Fibroblast of skin of back (primary cell): ENCODE measurements at regions not wholly inside any gene's neighbourhood (a gene's known extent, or its start where the extent isn't known, plus 50 kb on each side); places are given as distances from the start of the nearest gene placed in this dataset.
"Not testable (repeated sequence)": the region's sequence is repeated elsewhere in the genome, so short reads cannot be mapped to it uniquely, and the experiment has no call there.

Experiments
- DNase-seq: peaks from one replicate; pipeline ENCODE4 v3.0.0-alpha.2; 2013

DNA sequence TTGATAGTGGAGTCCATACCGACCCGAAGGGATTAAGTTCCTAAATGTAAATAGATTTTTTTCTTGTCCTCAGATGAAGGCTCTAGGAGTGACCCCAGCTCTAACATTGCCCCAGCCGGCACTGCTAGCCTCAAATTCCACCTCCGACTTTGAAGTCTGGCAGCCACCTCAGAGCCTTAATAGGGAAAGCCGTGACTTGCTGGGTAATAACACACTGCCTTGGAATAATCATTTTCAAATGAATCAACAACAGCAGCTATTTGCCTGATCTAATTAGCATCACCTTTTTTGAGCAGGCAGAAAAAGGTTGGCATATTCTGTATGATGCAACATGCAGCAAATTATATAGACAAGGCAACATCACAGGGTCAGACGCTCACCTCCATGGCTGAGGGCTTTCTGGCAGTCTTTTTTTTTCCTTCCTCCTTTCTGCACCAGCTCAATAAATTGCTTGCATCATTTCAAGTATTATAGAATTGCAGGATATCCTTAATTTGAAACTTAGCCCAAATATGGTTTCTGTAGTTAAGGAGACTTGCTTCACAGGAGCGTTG is 276.5 kb upstream of the ATP5MC3 start:
- DNase-seq = no peak

DNA sequence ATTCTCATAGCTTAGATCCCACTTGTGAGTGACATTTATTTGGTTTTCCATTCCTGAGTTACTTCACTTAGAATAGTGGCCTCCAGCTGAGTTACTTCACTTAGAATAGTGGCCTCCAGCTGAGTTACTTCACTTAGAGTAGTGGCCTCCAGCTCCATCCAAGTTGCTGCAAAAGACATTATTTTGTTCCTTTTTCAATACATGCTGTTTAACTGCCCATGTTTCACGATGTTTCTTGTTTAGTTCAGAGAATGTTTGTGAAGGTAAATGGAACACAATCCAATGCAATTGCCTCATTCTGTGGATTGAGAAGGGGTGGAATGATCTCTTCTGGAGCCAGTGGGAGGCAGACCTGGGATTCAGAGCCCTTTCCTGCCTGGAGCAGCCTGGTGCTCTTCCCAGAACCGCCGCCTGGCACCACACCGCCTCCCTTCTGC is 273.5 kb upstream of the ATP5MC3 start:
- no peak for DNase-seq

DNA sequence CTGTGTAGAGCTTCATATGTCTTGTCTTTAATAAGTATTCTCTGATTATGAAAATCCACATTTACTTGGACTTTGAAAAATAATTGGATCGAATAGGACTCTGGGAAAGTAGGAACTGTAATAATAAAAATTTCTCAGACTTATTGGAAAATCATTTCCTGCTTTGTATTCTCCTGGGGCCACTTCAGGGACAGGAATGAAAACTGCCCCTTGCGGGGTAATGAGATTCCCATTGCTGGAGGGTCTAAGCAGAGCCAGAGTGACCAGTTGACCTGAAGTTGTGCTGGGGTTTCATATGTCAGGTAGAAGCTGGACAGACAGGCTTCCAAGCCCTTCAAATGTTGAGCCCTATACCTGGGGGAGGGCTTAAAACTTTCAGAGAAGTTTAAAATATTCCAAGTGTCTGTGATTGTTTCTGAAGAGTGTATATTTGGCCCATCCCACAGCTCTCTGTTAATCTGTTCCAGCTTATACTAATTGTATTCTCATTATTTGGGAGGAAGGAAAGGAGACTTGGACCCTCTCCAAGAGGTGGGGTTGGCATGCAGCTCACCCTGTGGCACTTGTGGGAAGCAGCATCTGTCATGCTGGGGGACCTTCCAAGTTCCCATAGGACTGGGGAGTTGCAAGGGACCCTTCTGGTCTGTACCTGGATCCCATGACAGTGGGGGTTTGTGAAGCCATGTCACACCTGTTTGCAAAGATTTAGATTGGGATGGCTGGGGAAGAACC is 268.7 kb upstream of the ATP5MC3 start:
- no peak for DNase-seq

DNA sequence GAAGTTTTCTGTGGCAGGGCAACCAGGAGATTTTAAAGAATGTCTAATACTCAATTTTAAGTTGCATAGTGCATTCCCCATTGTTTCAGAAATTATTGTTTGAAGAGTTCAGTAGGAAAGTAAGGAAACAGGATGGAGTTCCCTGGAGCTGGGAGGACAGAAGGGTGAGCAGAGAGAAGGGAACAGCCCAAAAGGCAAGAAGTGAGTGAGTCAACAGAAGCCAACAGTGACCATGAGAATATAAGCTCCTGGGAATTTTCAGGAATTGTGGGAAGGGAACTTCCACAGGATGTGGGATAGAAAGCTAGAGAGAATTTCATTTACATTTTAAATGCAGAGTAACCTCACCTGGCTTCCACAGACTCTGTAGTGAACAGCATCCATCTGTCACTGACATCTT is 268.1 kb upstream of the ATP5MC3 start:
- DNase-seq = peak; percentile 15

DNA sequence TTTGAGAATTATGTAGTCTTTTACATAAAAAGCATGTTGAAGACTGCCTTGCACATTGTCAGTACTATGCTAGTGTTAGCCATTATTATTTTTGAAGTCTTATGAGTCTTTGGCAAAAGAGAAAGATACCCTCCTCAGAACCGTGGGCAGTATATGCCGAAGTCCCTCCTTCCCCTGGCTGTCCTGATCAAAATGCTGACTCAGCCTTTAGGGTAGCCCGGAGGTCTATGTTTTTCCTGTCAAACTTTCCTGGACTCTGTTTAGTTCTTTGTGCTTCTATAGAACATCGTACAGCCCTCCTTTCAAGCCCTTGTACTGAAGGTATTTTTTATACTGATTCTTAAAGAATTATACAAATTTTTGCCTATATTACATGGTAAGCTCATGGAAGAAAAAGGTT is 264.7 kb upstream of the ATP5MC3 start:
- no peak for DNase-seq

DNA sequence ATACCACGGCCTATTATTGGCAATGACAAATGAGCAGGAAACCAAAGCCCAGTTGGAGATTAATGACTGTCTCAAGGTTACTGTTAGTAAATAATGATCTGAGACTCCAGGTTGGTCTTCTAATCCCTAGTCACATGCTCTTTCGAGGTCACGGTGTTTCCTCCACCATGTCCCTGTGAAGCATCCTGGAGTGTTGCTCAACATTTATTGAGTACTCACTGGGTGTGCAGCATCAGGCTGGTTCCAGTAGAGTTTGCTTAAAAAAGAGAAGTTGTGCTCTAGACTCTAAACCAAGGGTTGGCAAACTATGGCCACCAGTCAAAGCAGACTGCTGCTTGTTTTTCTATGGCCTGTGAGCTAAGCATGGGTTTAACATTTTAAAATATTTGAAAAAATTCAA is 263.8 kb upstream of the ATP5MC3 start:
- no peak for DNase-seq

DNA sequence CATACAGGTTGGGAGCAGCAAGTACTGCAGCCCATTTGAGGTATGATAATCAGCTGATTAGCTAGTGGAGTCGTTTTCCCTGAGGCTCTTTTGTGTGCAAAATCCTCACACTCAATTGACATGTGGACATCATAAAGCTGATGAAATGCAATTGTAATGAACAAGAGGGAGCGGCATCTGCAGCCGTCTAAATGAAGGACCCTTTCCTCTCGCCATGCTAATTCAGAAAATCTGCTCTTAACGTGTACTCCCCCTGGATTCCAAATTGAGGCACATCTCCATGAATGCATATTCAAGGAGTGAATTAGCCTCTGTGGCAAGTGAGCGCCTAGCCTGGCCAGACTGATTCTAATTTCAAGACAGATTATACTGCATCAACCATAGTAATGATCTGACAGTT is 260.9 kb upstream of the ATP5MC3 start:
- no peak for DNase-seq

DNA sequence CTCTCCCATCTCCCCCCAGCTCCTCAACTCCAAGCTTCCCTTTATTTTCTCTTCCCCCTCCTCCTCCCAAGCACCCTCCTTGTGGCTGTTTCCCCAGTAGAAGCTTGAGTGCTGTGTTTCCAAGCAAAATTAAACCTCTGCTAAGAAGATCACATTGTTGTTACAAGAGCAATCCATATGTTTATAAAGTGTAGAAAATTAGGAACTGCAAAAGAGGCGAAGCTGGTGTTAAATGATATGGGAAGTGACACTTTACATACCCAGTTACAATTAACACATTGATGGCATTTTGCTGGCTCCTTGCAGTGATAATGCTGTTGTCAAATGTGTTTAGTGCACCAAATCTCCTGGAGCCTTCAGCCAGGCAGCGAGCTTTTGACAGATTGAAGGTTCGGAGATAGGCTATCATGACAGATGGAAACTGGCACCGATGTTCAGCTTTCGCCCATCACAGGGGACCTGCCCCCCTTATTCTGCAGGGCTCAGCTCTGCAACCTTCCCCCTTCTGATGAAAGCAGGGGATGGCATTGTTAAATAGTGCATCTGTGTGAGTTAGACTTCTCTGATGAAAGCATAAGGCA is 259.8 kb upstream of the ATP5MC3 start:
- no peak for DNase-seq

DNA sequence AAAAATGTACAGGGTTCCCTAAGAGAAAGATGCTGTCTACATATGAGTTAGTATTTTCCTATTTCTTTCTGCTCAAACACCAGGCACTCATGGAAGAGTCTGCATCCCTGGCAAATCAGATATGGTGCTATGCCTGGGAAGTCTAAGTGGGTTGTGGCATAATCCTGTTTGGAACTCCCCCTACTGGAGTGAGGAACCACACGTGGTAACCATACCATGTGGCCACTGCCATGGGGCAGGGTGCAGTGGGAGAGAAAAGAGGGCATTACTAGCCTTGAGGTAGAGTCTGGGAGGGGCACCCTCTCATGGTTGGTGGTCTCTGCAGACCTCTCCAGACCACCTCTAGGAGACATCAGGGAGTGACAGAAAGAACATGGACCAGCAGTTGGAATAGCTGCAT is 257.9 kb upstream of the ATP5MC3 start:
- no peak for DNase-seq

DNA sequence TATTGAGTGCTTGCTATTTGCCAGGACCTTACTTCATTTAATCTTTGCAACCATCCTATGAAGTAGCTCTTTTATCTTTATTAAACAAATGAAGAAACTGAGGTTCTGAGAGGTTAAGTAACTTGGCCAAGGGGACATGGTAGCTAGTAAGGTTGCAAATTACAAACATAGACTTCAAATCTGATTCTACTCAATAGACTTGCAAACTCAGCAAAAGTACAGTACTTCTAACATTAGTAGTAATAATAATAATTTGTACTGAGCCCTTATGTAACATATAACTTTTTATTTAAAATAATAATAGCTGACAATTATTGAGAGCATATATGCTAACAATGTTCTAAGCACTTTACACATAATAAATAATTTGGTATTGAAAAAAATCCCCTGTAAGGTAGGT is 255.7 kb upstream of the ATP5MC3 start:
- DNase-seq = no peak

DNA sequence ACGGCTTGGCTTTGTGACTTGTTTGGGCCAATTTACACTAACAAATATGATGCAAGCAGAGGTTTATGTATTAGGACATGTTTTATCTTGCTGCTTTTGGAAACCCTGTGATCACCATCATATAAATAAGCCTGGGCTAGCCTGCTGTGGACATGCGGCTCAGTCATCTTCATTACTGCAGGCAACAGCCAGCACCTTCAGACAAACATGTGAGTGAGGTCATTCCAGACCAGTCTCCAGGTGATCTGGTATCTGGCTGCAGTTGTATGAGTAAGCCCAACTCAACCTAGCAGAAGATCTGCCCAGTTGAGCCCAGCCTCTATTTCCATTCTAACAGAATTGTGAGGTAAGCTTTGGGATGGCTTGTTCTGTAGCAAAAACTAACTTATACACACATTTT is 254.6 kb upstream of the ATP5MC3 start:
- DNase-seq = no peak

DNA sequence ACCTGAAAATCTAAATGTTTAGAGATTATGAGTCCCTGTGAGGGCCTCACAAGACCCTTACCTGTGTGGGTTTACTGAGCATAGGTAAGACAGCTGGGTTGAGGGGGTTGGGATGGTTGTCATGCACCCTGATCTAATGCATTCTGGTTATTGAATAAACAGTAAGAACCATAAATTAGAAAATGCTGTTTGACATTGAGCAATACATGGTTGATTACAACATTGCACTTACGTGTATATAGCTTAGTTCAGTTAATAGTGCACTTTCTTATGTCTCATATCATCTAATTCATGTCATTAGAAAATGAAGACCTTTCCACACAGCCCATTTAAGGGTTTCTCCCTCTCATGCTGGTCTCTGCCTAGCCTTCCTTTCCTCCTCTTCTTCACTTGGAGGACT is 253.5 kb upstream of the ATP5MC3 start:
- no peak for DNase-seq

DNA sequence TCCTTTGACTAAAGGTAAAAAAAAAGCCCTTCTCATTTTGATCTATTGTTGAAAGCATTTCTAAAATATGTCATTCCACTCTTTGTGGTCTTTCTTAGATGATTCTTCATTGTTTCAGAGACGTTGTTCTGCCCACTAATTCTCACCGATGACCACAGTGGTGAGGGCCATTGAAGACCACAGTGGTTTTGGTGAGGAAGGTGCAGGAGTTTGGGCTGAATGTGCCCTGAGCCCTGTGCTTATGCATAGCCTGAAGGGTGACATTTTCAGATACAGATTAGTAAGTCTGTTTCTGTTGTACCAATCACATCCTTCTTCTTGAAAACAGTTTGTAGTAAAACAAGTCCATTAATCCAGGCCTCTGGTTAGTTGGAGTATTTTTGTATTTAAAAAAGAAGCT is 251.3 kb upstream of the ATP5MC3 start:
- DNase-seq = no peak

DNA sequence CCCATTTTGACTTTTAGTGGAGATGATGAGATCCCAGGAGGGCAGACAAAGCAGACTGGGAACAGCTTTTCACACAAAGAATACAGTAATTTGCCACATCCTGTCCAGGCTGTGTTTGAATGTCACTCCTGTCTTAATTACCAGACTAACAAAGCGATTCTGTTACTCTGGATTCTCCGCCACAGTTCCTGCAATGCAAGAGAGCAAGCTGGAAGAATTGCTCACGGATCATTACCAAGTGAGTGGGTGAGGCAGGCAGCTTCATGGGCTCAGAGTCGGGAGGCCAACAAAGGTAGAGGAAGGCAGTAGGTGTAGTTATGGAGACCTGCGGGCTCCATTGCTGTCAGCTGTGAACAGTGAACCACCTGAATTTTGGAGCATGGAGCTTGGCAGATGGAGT is 250.5 kb upstream of the ATP5MC3 start:
- no peak for DNase-seq

DNA sequence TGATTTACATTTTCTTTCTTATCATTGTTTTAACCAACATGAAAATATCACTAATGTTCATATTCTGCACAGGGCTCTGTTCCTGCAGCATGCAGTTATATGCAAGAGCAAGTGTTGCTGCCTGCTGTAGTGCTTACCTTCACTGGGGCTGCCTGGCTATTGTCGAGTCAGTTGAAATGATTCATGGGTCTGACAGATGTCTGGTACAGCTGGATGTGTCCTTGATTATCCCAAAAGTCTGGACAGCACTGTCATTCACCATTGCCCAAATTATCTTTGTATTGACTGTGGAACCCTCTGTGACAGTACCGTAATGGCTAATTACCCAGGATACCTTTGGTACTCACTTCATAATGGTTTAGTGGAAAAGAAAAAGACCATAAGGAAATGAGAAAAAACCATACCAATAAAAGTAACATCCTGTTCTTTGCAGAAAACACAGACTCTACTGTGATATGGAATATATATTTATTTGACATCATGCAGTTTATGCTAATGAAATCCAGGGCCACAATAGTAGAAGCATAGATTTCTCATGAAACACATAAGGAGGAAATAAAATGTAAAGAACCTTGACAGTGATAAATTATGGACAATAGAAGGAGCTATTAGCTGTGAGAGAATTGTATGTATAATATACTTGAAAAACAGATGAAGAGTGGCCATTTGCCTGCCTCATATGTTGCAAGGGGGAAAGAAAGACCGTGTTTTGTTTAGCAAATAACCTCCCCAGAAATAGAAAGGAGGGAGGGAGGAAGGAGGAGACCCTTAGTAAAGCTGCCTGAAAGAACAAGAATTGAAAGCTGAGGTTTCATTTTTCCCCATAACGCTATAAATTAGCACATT is 249.8 kb upstream of the ATP5MC3 start:
- no peak for DNase-seq

DNA sequence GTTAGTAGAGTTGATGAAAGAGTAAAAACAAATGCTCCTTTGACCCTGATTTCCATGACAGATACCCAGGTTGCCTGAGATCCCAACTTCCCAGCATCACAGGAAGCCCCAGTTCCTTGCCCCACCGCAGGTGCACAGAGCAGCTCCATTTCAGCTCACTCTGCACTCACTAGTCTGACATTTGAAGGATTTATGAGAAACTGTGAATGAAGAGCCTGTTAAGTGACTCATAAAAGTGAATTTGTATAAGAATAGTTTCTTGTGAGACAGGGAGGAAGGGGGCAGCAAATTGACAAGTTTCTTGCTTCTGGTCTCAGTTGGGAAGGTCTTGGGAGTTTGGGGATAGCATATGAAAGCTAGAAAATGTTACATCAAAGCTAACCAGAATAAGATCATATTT is 248.7 kb upstream of the ATP5MC3 start:
- DNase-seq = no peak

DNA sequence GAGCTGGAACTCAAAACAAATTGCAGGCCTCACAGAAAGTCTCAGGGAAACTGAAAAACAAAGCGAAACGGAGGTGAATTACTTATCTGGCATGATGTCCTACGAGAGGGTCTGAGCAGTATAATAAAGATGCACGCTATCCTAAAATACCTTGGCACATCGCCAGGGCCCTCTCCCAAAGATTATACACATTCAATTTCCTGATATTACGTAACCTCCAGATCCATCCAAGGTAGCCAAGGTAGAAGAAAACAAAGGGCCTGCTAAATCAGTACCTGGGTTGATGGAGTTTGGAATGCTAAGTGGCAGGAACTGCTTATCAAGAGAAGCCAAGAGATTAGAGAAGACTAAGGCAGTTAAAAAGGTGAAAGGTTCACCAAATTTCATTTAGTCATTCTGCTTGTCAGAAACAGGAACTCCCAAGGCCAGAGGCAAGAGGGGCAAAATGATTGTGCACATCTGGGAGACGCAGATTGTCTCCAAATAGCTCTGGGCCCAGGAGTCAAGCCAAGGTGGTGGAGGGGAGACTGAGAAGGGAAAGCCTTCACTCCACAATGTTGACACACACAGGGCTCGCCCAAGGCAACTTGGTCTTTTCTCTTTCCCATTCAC is 236.8 kb upstream of the ATP5MC3 start:
- no peak for DNase-seq

DNA sequence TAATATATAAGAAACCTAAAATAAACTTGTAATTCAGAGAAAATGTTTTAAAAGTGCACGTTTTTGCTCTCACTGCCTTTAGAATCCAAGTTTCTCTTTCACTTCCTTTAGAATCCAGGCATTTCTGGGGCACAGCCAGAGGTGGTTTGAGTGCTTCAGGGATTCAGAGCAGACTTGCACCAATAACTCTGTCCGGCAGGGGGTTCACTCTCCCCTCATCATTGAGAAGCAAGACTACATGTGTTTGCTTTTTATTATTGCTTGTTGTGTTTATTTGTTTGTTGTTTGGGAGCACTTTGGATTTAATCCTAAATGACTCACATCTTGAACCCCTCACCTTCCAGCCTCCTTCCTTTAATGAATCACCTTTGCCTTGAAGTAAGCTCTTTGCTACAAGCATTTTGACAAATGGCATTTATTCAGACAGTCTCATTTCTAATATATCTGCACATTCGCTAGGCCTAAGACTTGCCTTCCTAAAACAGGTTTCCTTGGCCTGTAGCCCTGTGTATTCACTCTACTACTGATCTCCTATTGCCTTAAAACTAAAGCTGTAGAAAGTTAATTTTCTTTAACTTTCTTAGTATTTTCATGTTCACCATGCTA is 233.5 kb upstream of the ATP5MC3 start:
- DNase-seq = peak; percentile 58

DNA sequence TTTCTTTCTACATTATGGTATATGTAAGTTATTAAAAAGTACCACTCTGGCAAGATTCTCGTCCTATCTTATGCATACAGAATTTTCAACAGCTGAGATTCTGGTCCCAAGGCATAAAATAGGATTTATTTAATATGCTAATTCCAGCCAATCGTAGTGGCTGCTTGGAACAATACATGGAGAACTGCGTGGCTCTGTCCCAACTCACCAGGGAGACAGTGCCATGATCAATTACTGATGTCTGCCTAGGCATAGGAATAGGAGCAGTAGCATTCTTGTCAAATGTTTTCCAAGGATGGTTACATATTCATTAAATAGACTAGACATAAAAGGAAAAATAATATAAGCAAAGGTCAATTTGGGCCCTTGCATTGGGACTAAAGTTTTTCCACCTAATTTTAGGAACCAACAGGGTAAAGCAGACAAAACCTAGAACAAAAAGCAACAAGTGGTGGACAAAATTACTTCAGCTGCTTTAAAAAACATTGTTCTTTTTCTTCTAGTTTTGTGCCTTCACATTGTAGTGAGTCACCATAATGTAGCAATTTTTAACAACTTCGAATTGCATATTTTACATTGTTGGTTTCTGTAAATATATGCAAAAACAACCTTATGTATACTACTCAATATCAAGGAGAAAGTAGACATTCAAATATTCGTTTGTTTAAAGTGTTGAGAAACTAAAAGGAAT is 232.8 kb upstream of the ATP5MC3 start:
- DNase-seq = no peak

DNA sequence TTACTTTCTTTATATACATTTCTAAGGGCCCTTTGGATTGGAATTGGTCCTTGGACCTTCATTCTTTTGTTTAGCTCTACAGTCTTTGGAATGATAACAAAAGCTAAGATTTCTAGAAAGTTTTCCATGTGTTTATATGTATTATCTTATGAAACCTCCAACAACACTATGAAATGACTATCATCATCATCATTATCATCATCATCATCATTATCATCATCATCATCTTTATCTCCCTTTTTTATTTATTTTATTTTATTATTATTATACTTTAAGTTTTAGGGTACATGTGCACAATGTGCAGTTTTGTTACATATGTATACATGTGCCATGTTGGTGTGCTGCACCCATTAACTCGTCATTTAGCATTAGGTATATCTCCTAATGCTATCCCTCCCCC is 229.4 kb upstream of the ATP5MC3 start:
- not testable (repeated sequence) for DNase-seq

DNA sequence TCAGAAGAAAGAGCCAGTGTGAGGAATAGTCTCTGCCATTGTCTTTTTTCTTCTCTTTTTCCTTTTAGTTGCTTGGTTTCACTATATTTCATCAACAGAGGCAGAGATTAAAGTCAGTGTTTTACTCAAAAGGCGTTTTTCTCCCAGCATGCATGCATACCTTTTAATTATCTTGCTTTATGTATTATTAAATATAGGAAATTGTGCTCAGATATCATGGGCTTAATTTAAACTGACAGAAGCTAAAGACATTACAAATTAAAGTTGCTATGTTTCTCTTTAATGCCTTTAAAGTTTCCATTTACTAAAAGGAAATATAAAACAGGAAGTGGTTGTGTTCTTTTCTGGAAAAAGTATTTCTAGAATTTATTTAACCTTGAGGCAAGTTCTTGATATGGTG is 223.3 kb upstream of the ATP5MC3 start:
- DNase-seq = no peak
